GM18499 (cell line): ENCODE measurements at regions not wholly inside any gene's neighbourhood (a gene's known extent, or its start where the extent isn't known, plus 50 kb on each side); places are given as distances from the start of the nearest gene placed in this dataset.

Experiments used
- ATAC-seq: cut with Tn5 transposase; IDR thresholded peaks from one replicate; pipeline ENCODE4 v1.9.1; 2021; ENCODE audit warnings: moderate number of reproducible peaks; ENCODE audit not compliant: insufficient read depth, unreplicated experiment

GRCh38 chr5:146254223-146254622 lies 50.8 kb downstream of the RBM27 start:
- ATAC-seq: peak; percentile 69

- ATAC-seq: no peak
These were observed 65.5 kb upstream of the POU4F3 start for GRCh38 chr5:146273109-146273508.

- no peak for ATAC-seq
These were observed 55.3 kb upstream of the POU4F3 start for GRCh38 chr5:146283344-146283761.

- no peak for ATAC-seq
These were observed 54.6 kb upstream of the POU4F3 start for GRCh38 chr5:146284016-146284415.
